ENCODE measurements at regions not wholly inside any gene's neighbourhood (a gene's known extent, or its start where the extent isn't known, plus 50 kb on each side); places are given as distances from the start of the nearest gene placed in this dataset.

DNA sequence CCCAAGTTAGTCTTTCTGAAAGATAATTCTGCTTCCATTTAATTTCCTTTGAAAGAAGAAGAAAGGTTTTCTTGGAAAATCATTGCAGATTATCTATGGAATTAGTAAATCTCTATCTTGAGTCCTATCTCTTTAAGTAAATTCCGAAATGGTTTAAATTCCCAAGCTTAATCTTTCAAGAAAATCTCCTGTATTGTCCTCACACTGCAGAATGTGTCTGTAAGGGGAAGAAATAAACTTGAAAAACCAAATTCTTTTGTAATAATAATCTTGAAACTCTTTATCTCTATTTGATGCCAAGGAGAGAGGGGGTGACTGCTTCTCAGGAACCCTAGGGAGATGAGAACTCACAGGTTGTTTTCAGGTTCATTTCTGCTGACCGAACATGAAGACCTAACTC, 150.8 kb upstream of the ARHGAP28 start (continued):
- TF ChIP-seq, protein P1, sequence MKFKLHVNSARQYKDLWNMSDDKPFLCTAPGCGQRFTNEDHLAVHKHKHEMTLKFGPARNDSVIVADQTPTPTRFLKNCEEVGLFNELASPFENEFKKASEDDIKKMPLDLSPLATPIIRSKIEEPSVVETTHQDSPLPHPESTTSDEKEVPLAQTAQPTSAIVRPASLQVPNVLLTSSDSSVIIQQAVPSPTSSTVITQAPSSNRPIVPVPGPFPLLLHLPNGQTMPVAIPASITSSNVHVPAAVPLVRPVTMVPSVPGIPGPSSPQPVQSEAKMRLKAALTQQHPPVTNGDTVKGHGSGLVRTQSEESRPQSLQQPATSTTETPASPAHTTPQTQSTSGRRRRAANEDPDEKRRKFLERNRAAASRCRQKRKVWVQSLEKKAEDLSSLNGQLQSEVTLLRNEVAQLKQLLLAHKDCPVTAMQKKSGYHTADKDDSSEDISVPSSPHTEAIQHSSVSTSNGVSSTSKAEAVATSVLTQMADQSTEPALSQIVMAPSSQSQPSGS (CRISPR knock-in tag; IDR thresholded peaks at IDR 0.05; ENCODE audit: borderline replicate concordance, low read depth): no peak
- no peak for TF ChIP-seq ZNF232 (CRISPR knock-in tag; IDR thresholded peaks at IDR 0.05)
- no peak for TF ChIP-seq ZNF138 (CRISPR knock-in tag; conservative IDR thresholded peaks at IDR 0.05)
- TF ChIP-seq ESRRA (CRISPR knock-in tag; IDR thresholded peaks at IDR 0.05; ENCODE audit: borderline replicate concordance): no peak

DNA sequence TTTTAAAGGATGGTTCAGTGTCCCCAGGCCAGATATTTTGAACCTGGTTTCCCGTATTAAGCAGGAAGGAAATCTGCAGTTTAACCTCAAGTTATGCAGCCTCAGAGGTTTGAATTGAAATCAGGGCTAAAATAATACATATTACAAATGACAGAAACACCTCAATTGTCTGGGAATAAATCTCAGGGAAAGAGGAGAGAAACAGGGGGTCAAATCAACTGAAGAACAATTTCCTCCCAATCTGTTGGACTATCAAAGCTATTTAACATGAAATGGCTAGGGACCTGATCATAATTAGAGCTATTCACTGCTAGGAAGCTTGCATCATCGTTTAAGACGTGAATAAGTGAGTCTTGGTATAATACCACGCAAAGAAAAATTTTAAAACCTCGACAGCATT, 150.0 kb upstream of the ARHGAP28 start:
- POLR2A ChIA-PET: no interaction called here
- TF ChIP-seq, protein P2, sequence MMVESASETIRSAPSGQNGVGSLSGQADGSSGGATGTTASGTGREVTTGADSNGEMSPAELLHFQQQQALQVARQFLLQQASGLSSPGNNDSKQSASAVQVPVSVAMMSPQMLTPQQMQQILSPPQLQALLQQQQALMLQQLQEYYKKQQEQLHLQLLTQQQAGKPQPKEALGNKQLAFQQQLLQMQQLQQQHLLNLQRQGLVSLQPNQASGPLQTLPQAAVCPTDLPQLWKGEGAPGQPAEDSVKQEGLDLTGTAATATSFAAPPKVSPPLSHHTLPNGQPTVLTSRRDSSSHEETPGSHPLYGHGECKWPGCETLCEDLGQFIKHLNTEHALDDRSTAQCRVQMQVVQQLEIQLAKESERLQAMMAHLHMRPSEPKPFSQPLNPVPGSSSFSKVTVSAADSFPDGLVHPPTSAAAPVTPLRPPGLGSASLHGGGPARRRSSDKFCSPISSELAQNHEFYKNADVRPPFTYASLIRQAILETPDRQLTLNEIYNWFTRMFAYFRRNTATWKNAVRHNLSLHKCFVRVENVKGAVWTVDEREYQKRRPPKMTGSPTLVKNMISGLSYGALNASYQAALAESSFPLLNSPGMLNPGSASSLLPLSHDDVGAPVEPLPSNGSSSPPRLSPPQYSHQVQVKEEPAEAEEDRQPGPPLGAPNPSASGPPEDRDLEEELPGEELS (CRISPR knock-in tag; IDR thresholded peaks at IDR 0.05): no peak
- TF ChIP-seq MYBL2 (CRISPR knock-in tag; IDR thresholded peaks at IDR 0.05): no peak
- no peak for TF ChIP-seq ZNF423 (CRISPR knock-in tag; IDR thresholded peaks at IDR 0.05)
- TF ChIP-seq, protein P3, sequence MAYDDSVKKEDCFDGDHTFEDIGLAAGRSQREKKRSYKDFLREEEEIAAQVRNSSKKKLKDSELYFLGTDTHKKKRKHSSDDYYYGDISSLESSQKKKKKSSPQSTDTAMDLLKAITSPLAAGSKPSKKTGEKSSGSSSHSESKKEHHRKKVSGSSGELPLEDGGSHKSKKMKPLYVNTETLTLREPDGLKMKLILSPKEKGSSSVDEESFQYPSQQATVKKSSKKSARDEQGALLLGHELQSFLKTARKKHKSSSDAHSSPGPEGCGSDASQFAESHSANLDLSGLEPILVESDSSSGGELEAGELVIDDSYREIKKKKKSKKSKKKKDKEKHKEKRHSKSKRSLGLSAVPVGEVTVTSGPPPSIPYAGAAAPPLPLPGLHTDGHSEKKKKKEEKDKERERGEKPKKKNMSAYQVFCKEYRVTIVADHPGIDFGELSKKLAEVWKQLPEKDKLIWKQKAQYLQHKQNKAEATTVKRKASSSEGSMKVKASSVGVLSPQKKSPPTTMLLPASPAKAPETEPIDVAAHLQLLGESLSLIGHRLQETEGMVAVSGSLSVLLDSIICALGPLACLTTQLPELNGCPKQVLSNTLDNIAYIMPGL (CRISPR knock-in tag; IDR thresholded peaks at IDR 0.05): no peak
- no peak for TF ChIP-seq FOXK1 (CRISPR knock-in tag; IDR thresholded peaks at IDR 0.05)
- no peak for TF ChIP-seq E2F5 (CRISPR knock-in tag; IDR thresholded peaks at IDR 0.05)
- H3K4me1 Mint-ChIP-seq: no peaks in the 10 kb centered on the region; the same call in 1 of the 2 replicates
- H3K36me3 Mint-ChIP-seq: peaks cover 16% of the 10 kb centered on the region; the same call in 1 of the 2 replicates
- H3K4me3 Mint-ChIP-seq: no peak overlapping the region
- H3K27me3 Mint-ChIP-seq (ENCODE audit: low read depth): peaks cover 2% of the 10 kb centered on the region; the same call in 1 of the 2 replicates
- DNase-seq (ENCODE audit: low spot score): no peak
- CTCF ChIA-PET: no interaction called here
- ATAC-seq: no peak
- peaks cover 27% of the 10 kb centered on the region for H3K9me3 Mint-ChIP-seq
- no peak overlapping the region for H3K27ac Mint-ChIP-seq

- Mint-ChIP-seq H3K4me3 (no peak overlapping the region), H3K36me3 (peaks cover 16% of the 10 kb centered on the region; the same call in 1 of the 2 replicates), H3K27me3 (ENCODE audit: low read depth) (peaks cover 2% of the 10 kb centered on the region; the same call in 1 of the 2 replicates), H3K9me3 (peaks cover 31% of the 10 kb centered on the region), H3K4me1 (no peaks in the 10 kb centered on the region), H3K27ac (no peak overlapping the region)
- TF ChIP-seq ZNF416 (CRISPR knock-in tag; IDR thresholded peaks at IDR 0.05) (no peak), NFYB (CRISPR knock-in tag; conservative IDR thresholded peaks at IDR 0.05; ENCODE audit: low read depth) (no peak), TEAD1 (CRISPR knock-in tag; IDR thresholded peaks at IDR 0.05) (no peak), ZNF263 (CRISPR knock-in tag; IDR thresholded peaks at IDR 0.05; ENCODE audit: low read depth) (no peak), CBFB (CRISPR knock-in tag; IDR thresholded peaks at IDR 0.05; ENCODE audit: low read depth) (no peak), FOXJ3 (CRISPR knock-in tag; IDR thresholded peaks at IDR 0.05; ENCODE audit: borderline replicate concordance) (no peak), ZSCAN18 (CRISPR knock-in tag; IDR thresholded peaks at IDR 0.05) (no peak), MYBL2 (CRISPR knock-in tag; IDR thresholded peaks at IDR 0.05) (no peak)
- TF ChIP-seq, protein P4, sequence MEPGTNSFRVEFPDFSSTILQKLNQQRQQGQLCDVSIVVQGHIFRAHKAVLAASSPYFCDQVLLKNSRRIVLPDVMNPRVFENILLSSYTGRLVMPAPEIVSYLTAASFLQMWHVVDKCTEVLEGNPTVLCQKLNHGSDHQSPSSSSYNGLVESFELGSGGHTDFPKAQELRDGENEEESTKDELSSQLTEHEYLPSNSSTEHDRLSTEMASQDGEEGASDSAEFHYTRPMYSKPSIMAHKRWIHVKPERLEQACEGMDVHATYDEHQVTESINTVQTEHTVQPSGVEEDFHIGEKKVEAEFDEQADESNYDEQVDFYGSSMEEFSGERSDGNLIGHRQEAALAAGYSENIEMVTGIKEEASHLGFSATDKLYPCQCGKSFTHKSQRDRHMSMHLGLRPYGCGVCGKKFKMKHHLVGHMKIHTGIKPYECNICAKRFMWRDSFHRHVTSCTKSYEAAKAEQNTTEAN (CRISPR knock-in tag; IDR thresholded peaks at IDR 0.05): no peak
- POLR2A ChIA-PET: no interaction called here
- CTCF ChIA-PET: no interaction called here
- no peak for DNase-seq (ENCODE audit: low spot score)
- no peak for ATAC-seq
These were observed 149.1 kb upstream of the ARHGAP28 start for GRCh38 chr18:6580401-6580800.
